ENCODE measurements at regions not wholly inside any gene's neighbourhood (a gene's known extent, or its start where the extent isn't known, plus 50 kb on each side); places are given as distances from the start of the nearest gene placed in this dataset.

DNA sequence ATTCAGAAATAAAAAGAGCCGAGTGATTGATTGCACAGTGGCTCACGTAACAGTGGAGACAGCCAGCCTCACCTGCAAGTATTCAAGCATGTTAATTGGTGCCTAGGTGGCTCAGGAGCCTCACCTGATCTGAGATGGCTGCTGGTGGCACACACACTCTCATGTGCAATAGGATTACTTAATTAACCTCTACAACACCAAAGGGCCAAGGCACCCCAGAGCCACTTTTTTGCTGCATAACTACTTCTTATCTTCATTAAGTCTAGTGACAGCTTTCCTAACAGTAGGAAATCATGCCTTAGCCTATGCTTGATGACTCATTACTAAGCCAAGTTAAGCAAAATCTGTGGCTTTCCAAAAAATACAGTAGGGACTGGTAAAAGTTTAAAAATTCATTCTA lies 117.3 kb upstream of the NOCT start:
- no peak overlapping the region for H3K4me3 ChIP-seq
- WGBS, 2 donors (ENCODE audit: low coverage in 1 of 2): 47 to 71% methylated on average over 2 of the region's 2 CpGs

GRCh38 chr4:138897811-138898226 lies 117.8 kb upstream of the NOCT start:
- TF ChIP-seq POLR2A (IDR thresholded peaks at IDR 0.05): no peak
- no peak for TF ChIP-seq POLR2AphosphoS5 (IDR thresholded peaks at IDR 0.05)
- TF ChIP-seq EP300 (IDR thresholded peaks at IDR 0.05; ENCODE audit: low read depth): no peak
- TF ChIP-seq, protein P1, sequence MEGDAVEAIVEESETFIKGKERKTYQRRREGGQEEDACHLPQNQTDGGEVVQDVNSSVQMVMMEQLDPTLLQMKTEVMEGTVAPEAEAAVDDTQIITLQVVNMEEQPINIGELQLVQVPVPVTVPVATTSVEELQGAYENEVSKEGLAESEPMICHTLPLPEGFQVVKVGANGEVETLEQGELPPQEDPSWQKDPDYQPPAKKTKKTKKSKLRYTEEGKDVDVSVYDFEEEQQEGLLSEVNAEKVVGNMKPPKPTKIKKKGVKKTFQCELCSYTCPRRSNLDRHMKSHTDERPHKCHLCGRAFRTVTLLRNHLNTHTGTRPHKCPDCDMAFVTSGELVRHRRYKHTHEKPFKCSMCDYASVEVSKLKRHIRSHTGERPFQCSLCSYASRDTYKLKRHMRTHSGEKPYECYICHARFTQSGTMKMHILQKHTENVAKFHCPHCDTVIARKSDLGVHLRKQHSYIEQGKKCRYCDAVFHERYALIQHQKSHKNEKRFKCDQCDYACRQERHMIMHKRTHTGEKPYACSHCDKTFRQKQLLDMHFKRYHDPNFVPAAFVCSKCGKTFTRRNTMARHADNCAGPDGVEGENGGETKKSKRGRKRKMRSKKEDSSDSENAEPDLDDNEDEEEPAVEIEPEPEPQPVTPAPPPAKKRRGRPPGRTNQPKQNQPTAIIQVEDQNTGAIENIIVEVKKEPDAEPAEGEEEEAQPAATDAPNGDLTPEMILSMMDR (IDR thresholded peaks at IDR 0.05): no peak
- in situ Hi-C loops (cut with MboI; ENCODE audit: low pct_ligation_motif_present in 1 of 4, low pct_unique_long_range_greater_than_20kb in 1 of 4, low sequenced_read_pairs in 3 of 4) (no loop called here), intact Hi-C loops (cut with DNase I; ENCODE audit: low total_unique reads) (no loop called here)
- Histone ChIP-seq H3K4me3 (no peak overlapping the region), H3K4me1 (peaks cover 0 to 4% (median 0%) of the 10 kb centered on the region in 4 donors), H3K36me3 (no peaks in the 10 kb centered on the region), H3K27me3 (no peaks in the 10 kb centered on the region), H3K27ac (no peak overlapping the region), H3K9me3 (no peaks in the 10 kb centered on the region)
- 39 to 50% methylated on average over 2 of the region's 2 CpGs for WGBS, 2 donors (ENCODE audit: low coverage in 1 of 2)
- DNase-seq: no peak

More for the DNA sequence above, 117.3 kb upstream of the NOCT start:
- no peak for TF ChIP-seq EP300 (IDR thresholded peaks at IDR 0.05; ENCODE audit: low read depth)
- intact Hi-C loops (cut with DNase I; ENCODE audit: low total_unique reads) (no loop called here), in situ Hi-C loops (cut with MboI; ENCODE audit: low pct_ligation_motif_present in 1 of 4, low pct_unique_long_range_greater_than_20kb in 1 of 4, low sequenced_read_pairs in 3 of 4) (no loop called here)
- Histone ChIP-seq H3K27me3 (no peaks in the 10 kb centered on the region), H3K27ac (no peak overlapping the region), H3K9me3 (no peaks in the 10 kb centered on the region), H3K36me3 (no peaks in the 10 kb centered on the region), H3K4me1 (peaks cover 0 to 4% (median 0%) of the 10 kb centered on the region in 4 donors)
- DNase-seq: no peak

DNA sequence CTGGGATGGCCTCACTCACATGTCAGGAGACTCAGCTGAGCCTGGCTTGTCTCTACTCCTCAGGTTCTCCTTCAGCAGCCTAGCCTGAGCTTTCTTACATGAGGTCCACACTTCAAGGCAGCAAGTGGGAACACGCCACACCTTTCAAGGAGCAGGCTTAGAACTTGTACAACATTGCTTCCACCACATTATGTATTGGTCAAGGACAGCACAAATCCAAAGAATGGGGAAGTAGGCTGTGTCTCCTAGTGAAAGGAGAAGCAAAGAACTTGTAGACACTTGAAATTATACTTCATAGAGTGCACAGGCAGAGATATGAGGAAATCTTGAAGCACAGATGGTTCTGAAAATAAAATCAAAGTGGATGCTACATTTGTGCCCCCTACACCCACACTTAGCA lies 120.9 kb upstream of the NOCT start:
- Histone ChIP-seq H3K9me3 (no peaks in the 10 kb centered on the region), H3K27me3 (no peaks in the 10 kb centered on the region), H3K4me1 (peaks cover 0 to 4% (median 0%) of the 10 kb centered on the region in 4 donors), H3K4me3 (no peak overlapping the region), H3K27ac (no peak overlapping the region), H3K36me3 (no peaks in the 10 kb centered on the region)
- 80% methylated on average over 1 of the region's 1 CpG; no CpG with 5 or more reads in 1 of the 2 donors for WGBS, 2 donors (ENCODE audit: low coverage in 1 of 2)
- in situ Hi-C loops (cut with MboI; ENCODE audit: low pct_ligation_motif_present in 1 of 4, low pct_unique_long_range_greater_than_20kb in 1 of 4, low sequenced_read_pairs in 3 of 4): no loop called here
- intact Hi-C loops (cut with DNase I; ENCODE audit: low total_unique reads): no loop called here
- no peak for DNase-seq
- TF ChIP-seq POLR2AphosphoS5 (IDR thresholded peaks at IDR 0.05) (no peak), EP300 (IDR thresholded peaks at IDR 0.05; ENCODE audit: low read depth) (no peak), POLR2A (IDR thresholded peaks at IDR 0.05) (no peak)
- TF ChIP-seq, protein P1 (IDR thresholded peaks at IDR 0.05): no peak

DNA sequence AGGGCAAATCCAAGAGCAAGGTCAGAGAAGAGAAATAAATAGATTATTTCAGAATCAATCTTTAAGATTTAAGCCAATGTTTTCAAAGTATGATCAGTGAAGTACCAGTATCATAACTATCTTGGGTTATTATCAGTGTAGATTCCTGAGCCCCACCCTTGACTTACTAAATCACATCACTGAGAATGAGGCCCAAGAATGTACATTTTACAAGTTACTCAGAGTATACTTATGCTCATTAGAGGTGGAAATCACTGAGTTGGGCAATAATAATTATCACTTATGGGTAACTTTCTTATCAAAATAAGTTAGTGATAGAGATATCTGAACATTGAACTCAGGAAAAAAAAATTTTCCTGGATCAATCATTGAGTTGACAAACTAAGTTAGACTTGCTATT lies 121.6 kb upstream of the NOCT start:
- TF ChIP-seq EP300 (IDR thresholded peaks at IDR 0.05; ENCODE audit: low read depth) (no peak), POLR2AphosphoS5 (IDR thresholded peaks at IDR 0.05) (no peak)
- TF ChIP-seq, protein P1 (IDR thresholded peaks at IDR 0.05): no peak
- no peak overlapping the region for H3K27ac ChIP-seq
- in situ Hi-C loops (cut with MboI; ENCODE audit: low pct_ligation_motif_present in 1 of 4, low pct_unique_long_range_greater_than_20kb in 1 of 4, low sequenced_read_pairs in 3 of 4): no loop called here

More for the DNA sequence above, 121.6 kb upstream of the NOCT start:
- intact Hi-C loops (cut with DNase I; ENCODE audit: low total_unique reads): no loop called here
- no peaks in the 10 kb centered on the region for H3K9me3 ChIP-seq
- DNase-seq: no peak
- H3K27me3 ChIP-seq: no peaks in the 10 kb centered on the region
- no peaks in the 10 kb centered on the region for H3K36me3 ChIP-seq
- peaks cover 0 to 4% (median 0%) of the 10 kb centered on the region in 4 donors for H3K4me1 ChIP-seq
- no peak overlapping the region for H3K4me3 ChIP-seq
